HL-60 (cell line): ENCODE measurements at regions not wholly inside any gene's neighbourhood (a gene's known extent, or its start where the extent isn't known, plus 50 kb on each side); places are given as distances from the start of the nearest gene placed in this dataset.

Experiments used
- GABPA ChIP-seq: IDR thresholded peaks from 2 replicates; pipeline ENCODE4 v1.6.1; 2012; ENCODE audit warnings: low read depth
- POLR2AphosphoS5 ChIP-seq: IDR thresholded peaks from 2 replicates; pipeline ENCODE4 v1.6.1; 2012; ENCODE audit warnings: low read depth
- SPI1 ChIP-seq: IDR thresholded peaks from 2 replicates; pipeline ENCODE4 v1.6.1; 2012; ENCODE audit warnings: low read depth, mild to moderate bottlenecking, borderline replicate concordance
- TF ChIP-seq, protein P1 (sequence below): IDR thresholded peaks from one replicate; pipeline ENCODE4 v1.5.1; 2011; ENCODE audit warnings: low read length, control low read depth, inconsistent platforms; ENCODE audit not compliant: insufficient read depth
- TF ChIP-seq, protein P2 (sequence below): IDR thresholded peaks from 2 replicates; pipeline ENCODE4 v1.6.1; 2012; ENCODE audit warnings: low read depth; ENCODE audit not compliant: insufficient replicate concordance

- TF ChIP-seq, protein P1, sequence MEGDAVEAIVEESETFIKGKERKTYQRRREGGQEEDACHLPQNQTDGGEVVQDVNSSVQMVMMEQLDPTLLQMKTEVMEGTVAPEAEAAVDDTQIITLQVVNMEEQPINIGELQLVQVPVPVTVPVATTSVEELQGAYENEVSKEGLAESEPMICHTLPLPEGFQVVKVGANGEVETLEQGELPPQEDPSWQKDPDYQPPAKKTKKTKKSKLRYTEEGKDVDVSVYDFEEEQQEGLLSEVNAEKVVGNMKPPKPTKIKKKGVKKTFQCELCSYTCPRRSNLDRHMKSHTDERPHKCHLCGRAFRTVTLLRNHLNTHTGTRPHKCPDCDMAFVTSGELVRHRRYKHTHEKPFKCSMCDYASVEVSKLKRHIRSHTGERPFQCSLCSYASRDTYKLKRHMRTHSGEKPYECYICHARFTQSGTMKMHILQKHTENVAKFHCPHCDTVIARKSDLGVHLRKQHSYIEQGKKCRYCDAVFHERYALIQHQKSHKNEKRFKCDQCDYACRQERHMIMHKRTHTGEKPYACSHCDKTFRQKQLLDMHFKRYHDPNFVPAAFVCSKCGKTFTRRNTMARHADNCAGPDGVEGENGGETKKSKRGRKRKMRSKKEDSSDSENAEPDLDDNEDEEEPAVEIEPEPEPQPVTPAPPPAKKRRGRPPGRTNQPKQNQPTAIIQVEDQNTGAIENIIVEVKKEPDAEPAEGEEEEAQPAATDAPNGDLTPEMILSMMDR = no peak
- TF ChIP-seq POLR2AphosphoS5 (no peak), SPI1 (no peak), GABPA (no peak)
- TF ChIP-seq, protein P2, sequence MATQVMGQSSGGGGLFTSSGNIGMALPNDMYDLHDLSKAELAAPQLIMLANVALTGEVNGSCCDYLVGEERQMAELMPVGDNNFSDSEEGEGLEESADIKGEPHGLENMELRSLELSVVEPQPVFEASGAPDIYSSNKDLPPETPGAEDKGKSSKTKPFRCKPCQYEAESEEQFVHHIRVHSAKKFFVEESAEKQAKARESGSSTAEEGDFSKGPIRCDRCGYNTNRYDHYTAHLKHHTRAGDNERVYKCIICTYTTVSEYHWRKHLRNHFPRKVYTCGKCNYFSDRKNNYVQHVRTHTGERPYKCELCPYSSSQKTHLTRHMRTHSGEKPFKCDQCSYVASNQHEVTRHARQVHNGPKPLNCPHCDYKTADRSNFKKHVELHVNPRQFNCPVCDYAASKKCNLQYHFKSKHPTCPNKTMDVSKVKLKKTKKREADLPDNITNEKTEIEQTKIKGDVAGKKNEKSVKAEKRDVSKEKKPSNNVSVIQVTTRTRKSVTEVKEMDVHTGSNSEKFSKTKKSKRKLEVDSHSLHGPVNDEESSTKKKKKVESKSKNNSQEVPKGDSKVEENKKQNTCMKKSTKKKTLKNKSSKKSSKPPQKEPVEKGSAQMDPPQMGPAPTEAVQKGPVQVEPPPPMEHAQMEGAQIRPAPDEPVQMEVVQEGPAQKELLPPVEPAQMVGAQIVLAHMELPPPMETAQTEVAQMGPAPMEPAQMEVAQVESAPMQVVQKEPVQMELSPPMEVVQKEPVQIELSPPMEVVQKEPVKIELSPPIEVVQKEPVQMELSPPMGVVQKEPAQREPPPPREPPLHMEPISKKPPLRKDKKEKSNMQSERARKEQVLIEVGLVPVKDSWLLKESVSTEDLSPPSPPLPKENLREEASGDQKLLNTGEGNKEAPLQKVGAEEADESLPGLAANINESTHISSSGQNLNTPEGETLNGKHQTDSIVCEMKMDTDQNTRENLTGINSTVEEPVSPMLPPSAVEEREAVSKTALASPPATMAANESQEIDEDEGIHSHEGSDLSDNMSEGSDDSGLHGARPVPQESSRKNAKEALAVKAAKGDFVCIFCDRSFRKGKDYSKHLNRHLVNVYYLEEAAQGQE = no peak
Measured at GRCh38 chr9:115671963-115672305, 481.7 kb upstream of the PAPPA start.
